Dermis blood vessel endothelial cell (primary cell): ENCODE measurements at regions not wholly inside any gene's neighbourhood (a gene's known extent, or its start where the extent isn't known, plus 50 kb on each side); places are given as distances from the start of the nearest gene placed in this dataset.

Experiments
- DNase-seq: peaks from one replicate; pipeline ENCODE4 v3.0.0; 2010

DNA sequence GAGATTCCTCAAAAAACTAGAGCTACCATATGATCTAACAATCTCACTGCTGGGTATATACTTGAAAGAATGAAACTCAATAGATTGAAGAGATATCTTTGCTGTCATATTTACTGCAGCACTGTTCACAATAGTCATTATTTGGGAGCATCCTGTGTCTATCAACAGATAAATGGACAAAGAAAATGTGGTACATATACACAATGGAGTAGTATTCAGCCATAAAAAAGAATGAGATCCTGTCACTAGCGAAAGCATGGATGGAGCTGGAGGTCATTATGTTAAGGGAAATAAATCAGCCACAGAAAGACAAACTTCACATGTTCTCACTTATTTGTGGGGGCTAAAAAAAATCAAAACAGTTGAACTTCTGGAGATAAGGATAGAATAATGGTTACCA is 505.7 kb upstream of the ARRDC3 start:
- DNase-seq: no peak

DNA sequence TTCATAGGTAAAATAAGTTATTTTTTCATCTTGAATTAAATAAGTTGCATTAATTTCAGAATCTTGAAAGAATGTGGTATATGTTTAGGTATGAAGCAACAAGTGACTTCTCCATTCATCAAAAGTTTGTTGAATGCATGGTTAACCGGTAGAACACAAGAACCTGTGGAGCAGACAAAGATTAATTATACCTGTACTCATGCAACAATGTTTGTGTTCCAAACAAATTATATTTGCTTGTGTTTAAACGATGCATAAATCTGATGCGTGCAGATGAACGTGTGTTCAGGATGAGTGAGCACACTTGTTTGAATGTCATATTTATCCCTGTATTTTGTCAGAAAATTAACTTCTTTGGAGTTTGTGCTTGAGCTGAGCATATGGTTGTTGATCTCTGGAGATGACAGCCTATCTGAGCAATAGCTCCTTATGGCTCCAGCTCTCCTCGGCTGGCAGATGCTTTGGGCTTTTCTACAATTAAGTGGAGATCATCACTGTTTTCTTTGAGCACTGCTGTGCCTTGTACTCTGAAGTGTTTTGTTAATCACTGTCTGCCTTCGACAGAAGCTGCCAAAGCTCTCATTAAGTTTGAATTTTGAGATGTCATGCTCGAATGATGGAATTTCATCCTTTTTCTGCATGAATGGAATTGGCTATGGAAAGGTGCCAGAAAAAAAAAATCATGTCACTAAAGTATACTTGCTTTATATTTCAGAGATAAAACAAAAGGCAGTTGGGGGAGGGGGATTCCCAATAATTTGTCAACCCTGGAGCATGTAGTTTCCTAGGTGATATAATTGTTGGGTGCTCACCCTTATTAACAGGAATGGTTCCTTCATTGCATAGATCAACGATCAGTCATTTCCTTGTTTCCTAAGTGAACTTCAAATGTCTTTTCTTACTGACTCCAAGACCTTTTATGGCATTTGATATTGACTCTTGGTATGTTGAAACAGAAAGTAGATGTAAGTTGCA is 502.5 kb upstream of the ARRDC3 start:
- DNase-seq: no peak

DNA sequence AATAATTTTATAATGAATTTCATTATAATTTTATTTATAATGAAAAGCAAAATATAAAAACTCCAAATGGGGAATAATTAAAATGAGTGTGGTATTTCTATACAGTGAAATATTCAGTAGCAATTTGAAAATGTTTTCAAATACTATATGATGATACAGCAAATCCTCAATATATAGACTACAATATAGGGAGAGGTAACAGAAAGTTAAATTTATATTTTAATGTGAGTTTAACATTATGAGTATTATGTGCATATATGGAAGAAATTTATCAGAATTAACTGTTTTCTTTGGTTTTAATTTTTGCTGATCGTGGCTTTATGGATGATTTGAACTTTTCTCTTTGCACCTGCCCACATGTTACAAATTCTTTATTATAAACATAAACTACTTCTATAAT is 500.9 kb upstream of the ARRDC3 start:
- no peak for DNase-seq

DNA sequence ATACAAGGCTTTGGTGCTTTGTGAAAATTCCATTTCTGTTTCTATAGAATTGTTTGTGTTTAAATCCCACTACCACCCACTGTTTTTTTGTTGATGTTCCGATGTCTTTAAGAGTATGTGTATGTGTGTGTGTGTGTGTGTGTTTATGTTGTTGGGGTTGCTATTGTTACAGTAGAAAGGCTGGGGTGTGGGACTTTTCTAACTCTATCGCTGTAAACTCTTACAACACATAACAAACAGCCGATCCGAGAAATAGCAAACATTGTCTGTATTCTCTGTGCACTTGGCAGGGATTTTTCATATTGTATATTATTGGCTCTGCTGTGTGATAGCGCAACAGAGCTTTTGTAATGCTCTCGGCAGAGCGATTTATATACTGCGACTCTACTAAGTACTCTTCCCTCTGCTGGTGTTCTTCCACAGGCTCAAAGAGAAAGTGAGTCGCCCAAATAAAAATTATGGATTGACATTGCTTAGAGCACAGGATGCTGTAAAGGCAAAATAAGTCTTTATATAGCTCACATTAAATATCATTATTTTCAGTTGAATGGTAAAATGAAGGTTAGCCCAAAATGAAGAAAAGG is 492.2 kb upstream of the ARRDC3 start:
- no peak for DNase-seq

DNA sequence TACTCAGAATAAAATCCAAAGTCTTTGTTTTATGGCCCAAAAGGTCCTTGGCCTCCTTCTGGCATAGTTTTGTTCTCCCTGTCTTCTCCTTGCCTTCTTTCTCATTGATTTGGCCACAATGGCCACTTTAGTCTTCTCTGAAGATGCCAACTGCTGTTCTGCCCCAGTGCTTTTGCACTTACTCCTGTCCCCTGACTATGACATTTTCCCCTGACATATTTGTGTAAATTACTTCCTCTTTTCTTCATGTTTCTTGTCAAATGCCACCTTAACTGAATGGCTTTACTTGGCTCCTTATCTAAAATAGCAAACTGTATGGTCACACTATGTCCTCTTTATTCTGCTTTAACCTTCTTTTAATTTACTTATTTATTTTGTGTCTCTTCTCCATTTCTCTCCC is 484.7 kb upstream of the ARRDC3 start:
- DNase-seq: no peak

DNA sequence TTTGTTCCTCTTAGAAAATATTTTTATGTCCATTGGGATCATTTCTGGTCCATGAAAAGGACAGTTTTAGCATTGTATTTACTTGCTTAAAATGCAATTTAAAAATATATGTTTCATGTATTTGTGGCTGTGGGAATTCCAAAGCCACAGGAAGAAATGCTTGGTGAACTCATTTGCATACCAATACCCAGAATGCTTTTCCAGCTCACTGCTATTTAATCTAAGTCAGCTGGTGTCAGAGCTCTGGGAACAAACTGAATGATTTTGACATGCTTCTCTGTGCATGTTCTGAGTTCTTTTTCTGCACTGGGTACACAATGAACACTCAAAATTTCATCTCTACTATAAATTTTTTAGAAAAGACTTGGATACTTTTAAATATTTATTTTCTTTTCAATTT is 482.8 kb upstream of the ARRDC3 start:
- no peak for DNase-seq

DNA sequence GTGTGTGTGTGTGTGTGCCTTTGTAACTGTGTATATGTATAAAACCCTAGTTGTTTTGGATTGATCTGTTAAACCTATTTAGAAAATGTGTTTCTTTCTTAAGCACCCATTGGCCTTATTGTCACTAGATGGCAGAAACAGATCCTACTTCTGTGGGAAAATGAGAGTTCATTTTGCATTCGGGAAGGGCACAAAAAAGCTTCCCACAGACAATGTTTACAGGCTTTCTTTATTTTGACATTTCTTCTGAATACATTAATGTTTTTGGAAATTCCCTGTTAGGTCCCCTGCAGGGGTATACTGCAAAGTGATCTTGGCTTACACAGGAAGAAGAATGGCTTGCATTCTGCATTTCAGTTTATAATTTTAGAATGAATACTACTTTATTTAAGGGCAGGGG is 481.8 kb upstream of the ARRDC3 start:
- no peak for DNase-seq

DNA sequence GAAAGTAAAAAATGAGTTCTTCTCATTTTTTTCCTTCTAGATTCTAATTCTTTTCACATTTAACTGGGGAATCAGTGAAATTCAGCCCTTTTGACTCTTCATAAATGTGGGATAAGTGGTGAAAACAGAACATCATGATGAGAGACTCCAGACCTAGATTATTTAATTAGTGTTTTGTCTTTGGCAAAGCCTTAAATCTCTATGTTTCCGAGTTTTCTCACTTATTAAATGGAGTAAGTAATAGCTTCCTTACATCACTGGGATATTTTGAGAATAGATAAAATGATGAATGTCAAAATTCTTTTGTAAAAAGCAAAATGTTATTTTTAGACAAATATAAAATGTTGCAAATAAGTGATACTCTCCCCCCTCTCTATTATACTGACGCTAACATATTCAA is 468.6 kb upstream of the ARRDC3 start:
- DNase-seq: no peak

DNA sequence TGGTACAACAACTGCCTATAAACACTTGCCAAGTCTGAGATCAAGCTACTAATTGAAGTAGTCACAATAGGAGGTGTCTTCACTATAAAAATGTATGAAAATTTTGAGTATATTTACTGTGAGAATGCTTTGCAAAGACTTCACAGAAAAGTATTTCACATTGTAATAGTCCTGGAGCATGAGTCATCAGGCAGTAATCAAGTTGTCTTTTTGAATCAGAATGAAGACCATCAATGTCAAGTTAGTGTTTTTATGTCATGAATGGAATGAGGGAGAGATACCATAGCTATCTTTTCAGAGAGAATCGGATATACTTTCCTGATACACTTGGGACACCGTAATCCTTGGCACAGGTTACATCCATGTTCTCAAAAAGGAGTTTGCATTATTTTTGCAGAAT is 466.9 kb upstream of the ARRDC3 start:
- DNase-seq: no peak

DNA sequence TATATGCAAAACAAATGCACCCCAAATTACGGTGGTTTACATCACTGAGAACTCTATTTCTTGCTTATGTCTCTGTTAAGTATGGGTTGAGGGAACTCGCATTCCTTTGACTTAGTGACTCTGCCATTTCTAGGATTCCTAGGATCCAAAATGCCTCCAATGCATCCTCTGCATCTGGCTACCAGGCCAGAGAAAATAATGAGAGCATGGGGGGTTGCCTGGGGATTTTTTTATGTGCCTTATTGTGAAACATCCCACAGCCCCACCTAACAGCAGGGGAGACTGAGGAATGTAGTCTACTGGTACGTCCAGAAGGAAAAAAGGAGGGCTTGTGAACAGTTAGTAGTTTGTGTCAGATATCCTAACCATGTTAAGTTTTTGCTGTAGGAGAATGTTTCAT is 466.0 kb upstream of the ARRDC3 start:
- DNase-seq: no peak

DNA sequence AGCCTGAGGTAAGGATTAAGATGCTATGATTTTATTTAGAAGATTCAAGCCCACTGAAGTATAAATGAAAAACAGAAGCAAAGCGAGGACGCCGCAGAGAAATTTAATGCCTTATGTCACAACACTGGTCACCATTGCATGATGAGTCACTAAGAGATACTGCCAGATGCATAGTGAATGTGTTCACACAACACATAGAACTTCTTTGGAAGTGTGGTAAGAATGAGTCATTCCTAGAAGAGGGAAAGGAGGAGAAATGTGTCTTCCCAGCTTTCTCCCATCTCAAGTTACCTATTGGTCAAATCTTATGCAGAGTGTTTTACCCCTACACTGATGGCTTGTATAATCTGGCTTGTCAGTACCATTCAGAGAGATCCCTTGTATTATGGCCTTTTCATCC is 465.3 kb upstream of the ARRDC3 start:
- DNase-seq: no peak

DNA sequence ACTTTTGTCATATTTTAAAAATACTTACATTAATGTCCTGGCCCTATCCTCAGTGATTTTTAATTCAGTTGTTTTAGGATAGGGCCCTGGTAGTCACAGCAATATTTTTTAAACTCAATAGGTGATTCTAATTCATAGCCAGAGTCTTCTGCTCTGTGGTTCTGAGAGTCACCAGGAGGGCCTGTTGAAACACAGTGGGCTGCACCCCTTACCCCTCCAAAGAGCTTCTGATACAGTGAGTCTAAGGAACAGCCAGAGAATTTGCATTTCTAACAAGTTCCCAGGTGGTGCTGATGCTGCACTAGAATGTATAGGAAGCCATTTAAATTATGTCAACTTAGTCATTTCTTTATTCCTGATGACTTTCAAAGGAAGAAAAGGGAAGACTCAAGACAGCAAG is 458.3 kb upstream of the ARRDC3 start:
- no peak for DNase-seq

DNA sequence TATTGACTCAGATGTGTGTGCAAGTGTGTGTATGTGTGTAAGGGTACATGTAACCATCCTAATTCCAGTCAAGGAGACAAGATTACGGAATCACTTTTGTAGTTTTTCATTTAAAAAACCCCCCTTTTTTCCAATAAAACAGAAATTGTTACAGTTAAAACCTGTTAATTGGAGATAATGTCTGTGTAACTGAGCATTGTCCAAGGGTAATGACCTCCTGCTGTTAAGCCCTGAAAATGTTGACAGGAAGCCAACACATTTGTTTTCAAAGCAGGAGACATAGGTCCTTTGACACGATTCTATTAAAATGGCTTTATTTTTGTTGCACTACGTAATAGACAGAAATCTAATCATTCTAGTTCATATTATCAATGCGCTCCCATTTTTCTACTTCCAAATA is 457.3 kb upstream of the ARRDC3 start:
- DNase-seq: no peak

DNA sequence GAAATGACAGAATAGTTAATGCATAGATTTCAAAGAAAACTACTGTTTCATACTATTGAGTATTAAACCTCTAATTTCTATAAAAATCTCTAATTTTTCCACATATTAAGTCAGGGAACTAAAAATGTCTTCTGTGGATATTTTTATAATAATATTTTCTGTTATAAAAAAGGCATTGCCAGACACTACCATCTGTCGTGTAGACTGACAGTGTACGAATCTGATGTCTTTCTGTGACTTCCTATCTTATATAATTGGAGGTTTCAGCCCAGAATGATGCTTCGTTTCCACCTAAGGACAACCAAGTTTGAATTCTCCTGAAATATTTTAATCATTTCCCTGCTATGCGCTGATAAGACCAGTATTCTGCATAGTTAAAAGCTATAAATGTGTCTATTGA is 456.6 kb upstream of the ARRDC3 start:
- no peak for DNase-seq

DNA sequence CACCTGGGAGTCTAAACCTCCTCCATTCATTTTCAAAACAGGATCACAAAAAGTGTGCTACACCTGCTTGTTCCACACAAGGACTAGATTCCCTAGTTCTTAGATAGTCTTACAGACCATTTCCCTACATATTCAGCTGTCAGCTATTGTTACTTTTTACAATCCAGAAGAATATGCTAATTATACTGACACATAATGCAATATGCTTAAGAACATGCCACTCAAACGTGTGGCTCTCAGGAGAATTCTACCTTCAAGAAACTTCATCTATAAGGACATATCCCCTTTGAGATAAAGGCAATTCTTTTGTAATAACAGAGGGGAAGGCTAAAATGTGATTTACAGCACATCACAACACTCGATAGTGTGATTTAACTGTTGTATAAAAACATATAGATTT is 456.1 kb upstream of the ARRDC3 start:
- DNase-seq: no peak

DNA sequence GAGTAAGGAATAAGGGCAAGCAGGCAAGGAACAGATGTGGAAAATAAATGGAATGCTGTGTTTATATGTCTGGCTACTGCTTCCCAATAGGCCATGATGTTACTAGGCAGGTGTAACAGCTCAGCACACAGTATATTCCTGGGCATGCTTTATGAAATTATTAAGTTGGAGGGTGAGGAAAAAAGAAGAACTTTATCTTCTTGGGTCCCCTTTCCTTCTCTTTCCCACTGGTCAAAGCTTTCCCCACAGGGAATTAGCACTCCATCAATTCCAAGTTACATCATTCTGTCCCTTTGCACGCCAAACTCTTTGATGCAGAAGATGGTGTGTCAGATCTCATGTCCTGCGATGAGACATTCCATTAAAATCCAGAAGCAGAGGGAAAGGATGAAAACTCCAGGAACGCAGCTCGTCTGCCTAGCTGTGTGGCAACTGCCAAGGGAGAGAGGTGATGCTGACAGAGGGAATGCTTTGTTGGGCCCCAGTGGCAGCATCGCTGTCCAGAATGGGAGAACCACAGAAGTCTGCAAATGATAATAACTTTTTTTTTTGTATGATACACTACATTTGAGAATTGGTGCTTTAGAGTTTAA is 447.3 kb upstream of the ARRDC3 start:
- no peak for DNase-seq

DNA sequence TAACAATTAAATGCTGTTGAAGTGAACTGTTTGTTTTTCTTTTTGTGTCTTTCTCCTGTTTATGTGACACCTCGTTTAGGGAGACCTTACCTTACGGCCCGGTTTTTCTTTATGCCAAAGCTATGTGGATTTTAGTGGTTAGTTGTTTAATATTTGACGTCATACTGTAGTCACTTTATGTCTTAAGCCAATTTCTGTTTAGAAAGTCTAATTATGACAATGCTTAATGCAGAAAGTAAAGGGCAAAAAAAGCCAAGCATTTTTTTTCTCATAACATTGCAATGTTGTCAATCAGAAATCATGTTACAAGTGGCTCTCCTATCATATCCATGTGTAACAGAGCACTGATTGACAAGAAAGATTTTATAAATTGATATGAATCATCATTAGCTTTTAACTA is 442.5 kb upstream of the ARRDC3 start:
- DNase-seq: no peak

DNA sequence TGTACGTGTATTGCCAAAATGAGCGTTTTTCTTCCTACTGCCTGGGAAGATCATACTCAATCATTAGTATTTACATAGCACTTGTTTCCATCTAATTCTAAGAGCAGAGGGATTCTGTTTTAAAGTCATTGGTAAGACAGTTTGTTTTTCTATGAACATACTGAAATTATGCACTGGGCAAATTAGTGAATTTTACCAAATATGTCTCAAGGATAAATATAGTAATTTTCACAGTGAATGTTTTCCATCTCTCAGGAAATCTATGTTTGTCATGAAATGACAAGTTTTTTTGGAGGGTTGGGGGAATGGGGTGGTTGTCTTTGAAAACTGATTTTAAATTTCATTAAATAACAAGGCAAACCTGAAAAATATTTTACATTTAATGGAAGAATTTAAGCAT is 441.3 kb upstream of the ARRDC3 start:
- DNase-seq: no peak

DNA sequence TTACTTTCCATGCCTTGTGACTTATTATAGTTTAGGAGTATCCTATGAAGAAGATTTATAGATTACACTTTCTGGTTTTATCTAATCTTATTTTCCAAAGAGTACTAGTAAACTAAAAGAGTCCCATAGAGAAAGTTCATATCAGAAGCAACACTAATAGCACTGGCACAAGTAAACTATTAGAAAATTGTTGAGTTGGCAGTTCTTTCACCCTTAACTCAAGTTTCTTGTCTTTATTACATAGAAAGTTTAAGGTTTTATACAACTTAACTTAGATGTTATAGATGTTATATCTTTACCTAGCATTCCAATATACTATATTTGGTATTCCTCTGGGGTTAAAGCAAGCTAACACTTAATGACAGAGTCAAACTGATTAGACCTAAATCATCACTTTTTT is 437.8 kb upstream of the ARRDC3 start:
- no peak for DNase-seq

DNA sequence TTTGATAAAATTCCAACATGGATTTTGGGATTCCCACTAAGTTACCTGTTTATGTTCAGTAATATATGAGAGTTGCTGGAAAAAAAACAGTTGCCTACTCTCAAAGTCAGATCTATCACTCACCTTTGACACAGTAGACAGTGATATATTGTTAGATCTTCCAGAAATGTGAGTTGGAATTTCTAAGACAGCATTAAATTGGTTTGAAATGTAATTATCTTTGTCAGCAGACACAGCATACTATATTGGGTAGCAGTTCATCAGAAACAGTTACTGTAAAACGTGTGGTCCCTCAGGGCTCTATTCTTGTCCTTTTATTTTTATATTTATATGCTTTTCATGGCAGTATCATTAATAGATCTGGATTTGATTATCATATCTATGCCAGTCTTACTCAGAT is 433.6 kb upstream of the ARRDC3 start:
- DNase-seq: no peak

DNA sequence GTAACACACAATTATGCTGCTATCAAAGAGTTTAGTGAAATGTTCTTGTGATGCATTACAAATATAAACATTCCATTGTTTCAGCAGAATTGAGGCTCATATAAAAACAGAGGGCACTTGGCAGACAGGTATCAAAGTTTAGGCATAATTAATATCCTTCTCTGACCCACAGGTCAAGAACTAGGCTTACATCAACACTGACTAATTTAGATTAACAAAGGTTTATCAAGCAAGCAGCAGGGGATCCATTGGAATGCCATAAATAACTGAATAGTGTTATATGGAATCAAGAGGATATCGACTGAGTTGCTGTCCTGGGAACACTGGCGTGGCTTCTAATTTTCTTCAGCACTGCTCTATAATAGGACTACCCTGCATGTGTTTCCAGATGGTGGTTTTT is 414.5 kb upstream of the ARRDC3 start:
- no peak for DNase-seq

DNA sequence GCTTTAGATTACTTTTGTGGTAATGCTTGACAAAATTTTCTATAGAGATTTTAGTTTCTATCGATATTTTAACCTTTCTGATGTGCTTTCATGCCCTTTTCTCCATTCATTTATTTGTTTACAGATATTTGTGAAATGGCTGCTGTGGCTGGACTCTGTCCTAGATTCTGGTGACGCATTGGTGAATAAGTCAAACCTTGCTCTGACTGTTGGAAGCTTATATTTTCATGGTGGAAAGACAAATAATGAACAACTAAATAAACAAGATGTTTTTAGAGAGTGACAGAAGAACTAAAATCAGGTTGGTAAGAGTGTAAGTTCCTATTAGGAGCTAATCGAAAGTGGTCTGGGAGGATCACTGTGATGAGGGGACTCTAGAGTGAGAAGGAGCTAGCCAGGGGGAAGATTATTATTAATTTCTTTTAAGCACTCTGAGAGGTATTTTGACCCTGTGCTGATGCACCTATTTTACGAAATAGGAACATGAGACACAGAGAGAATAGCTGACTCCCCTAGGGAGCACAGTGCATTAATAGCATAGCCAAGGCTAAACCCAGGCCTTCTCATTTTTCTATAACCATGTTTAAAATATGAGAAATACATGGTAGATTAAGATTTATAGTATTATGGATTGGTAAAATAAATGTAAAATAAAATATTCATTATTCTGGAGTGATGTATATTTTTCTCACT is 411.9 kb upstream of the ARRDC3 start:
- no peak for DNase-seq

DNA sequence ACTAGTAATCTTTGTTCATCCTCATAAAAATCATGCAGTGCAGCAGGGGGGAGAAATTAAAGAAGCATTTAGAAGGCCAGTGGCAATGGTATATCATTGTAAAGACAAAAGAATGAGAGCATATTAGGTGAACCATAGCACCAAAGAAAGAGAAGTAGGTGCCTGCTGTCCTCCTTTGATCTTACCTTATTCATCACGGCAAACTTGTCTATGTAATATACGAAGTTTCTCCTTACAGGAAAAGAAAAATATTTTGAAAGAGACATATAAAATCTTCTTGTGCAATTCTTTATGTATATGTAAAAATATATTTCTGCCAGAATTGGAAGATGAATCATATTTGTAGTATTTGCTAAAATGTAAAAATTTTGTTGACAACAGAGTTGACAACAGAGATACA is 411.3 kb upstream of the ARRDC3 start:
- no peak for DNase-seq

DNA sequence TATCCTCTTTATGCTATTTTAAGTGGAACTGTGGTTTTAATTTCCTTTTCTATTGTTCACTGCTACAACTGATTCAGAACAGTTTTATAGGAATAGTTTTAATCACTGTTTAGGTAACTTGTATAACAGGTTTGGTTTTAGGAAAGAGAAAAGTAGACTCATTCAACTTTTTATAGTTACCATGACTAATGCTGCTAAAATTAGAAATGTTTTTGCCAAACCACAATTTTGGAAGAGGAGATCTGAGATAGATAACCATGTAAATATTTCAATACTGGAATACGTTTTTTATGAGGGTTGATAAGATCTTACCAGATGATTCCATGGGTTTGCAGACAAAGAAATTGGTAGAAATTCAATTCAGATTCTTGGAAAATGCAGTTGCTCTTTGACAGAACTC is 404.6 kb upstream of the ARRDC3 start:
- no peak for DNase-seq
